Activated B cell treated with CpG ODN at 0.5 μM for 24 hours (primary cell): ENCODE measurements at regions not wholly inside any gene's neighbourhood (a gene's known extent, or its start where the extent isn't known, plus 50 kb on each side); places are given as distances from the start of the nearest gene placed in this dataset.

Experiments
- ATAC-seq: fragments of 200-7000 bp; cut with Tn5 transposase; one replicate; pipeline ENCODE4 v1.10.0; 2021; ENCODE audit warnings: low read depth, mild to moderate bottlenecking, moderate library complexity
- CTCF ChIA-PET: fragments of 350-600 bp; sonication (Branson Sonifier 250); formaldehyde crosslinking; loops from one replicate; lab custom pipeline; 2021; ENCODE audit warnings: antibody characterized with exemption; lab: Charles Lee
- POLR2A ChIA-PET: fragments of 350-600 bp; sonication (Branson Sonifier 250); formaldehyde crosslinking; loops from one replicate; lab custom pipeline; 2021; ENCODE audit warnings: antibody characterized with exemption; lab: Charles Lee
- DNase-seq: peaks from one replicate; pipeline ENCODE4 v3.0.0; 2022
- H3K27ac Mint-ChIP-seq: one replicate; pipeline ENCODE4 v1.8.0; 2020; ENCODE audit warnings: mixed read lengths
- H3K27me3 Mint-ChIP-seq: one replicate; pipeline ENCODE4 v1.8.0; 2021; ENCODE audit warnings: mixed read lengths
- H3K36me3 Mint-ChIP-seq: one replicate; pipeline ENCODE4 v1.8.0; 2021; ENCODE audit warnings: low read depth, mixed read lengths
- H3K4me1 Mint-ChIP-seq: one replicate; pipeline ENCODE4 v1.8.0; 2021; ENCODE audit warnings: mixed read lengths
- H3K4me3 Mint-ChIP-seq: one replicate; pipeline ENCODE4 v1.8.0; 2020; ENCODE audit warnings: mild to moderate bottlenecking, mixed read lengths
- H3K9me3 Mint-ChIP-seq: one replicate; pipeline ENCODE4 v1.8.0; 2020; ENCODE audit warnings: mixed read lengths
- intact Hi-C: fragments of 100-400 bp; cut with micrococcal nuclease; formaldehyde crosslinking; loops from one replicate; pipeline ENCODE4 v1.15.1; 2024
- TF ChIP-seq, protein P1 (sequence below): fragments of 200-600 bp; IDR thresholded peaks from one replicate; pipeline ENCODE4 v1.8.0; 2022; ENCODE audit warnings: antibody characterized with exemption, mild to moderate bottlenecking

DNA sequence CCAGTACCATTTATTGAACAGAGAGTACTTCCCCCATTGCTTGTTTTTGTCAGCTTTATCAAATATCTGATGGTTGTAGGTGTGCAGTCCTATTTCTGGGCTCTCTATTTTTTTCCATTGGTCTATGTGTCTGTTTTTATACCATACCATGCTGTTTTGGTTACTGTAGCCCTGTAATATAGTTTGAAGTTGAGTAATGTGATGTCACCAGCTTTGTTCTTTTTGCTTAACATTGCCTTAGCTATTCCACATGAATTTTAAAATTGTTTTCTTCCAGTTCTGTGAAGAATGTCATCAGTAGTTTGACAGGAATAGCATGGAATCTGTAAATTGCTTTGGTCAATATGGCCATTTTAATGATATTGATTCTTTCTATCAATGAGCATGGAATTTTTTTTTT, 140.5 kb upstream of the RHOBTB1 start:
- ATAC-seq = no peak
- POLR2A ChIA-PET = no interaction called here
- H3K36me3 Mint-ChIP-seq = no peaks in the 10 kb centered on the region

GRCh38 chr10:61081301-61081700, 137.3 kb upstream of the RHOBTB1 start:
- H3K4me1 Mint-ChIP-seq = no peaks in the 10 kb centered on the region
- intact Hi-C loops = no loop called here
- TF ChIP-seq, protein P1, sequence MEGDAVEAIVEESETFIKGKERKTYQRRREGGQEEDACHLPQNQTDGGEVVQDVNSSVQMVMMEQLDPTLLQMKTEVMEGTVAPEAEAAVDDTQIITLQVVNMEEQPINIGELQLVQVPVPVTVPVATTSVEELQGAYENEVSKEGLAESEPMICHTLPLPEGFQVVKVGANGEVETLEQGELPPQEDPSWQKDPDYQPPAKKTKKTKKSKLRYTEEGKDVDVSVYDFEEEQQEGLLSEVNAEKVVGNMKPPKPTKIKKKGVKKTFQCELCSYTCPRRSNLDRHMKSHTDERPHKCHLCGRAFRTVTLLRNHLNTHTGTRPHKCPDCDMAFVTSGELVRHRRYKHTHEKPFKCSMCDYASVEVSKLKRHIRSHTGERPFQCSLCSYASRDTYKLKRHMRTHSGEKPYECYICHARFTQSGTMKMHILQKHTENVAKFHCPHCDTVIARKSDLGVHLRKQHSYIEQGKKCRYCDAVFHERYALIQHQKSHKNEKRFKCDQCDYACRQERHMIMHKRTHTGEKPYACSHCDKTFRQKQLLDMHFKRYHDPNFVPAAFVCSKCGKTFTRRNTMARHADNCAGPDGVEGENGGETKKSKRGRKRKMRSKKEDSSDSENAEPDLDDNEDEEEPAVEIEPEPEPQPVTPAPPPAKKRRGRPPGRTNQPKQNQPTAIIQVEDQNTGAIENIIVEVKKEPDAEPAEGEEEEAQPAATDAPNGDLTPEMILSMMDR = no peak
- peaks cover 10% of the 10 kb centered on the region for H3K27me3 Mint-ChIP-seq
- ATAC-seq (no peak), DNase-seq (no peak)
- POLR2A ChIA-PET = no interaction called here
- H3K4me3 Mint-ChIP-seq = no peak overlapping the region
- no peaks in the 10 kb centered on the region for H3K36me3 Mint-ChIP-seq
- peaks cover 5% of the 10 kb centered on the region for H3K9me3 Mint-ChIP-seq
- H3K27ac Mint-ChIP-seq = no peak overlapping the region
- CTCF ChIA-PET = no interaction called here

More for the DNA sequence above, 140.5 kb upstream of the RHOBTB1 start:
- Mint-ChIP-seq H3K4me1 (no peaks in the 10 kb centered on the region), H3K9me3 (peaks cover 5% of the 10 kb centered on the region), H3K27ac (no peak overlapping the region), H3K4me3 (no peak overlapping the region), H3K27me3 (peaks cover 14% of the 10 kb centered on the region)
- DNase-seq = no peak
- CTCF ChIA-PET = no interaction called here
- TF ChIP-seq, protein P1 = no peak
- intact Hi-C loops = no loop called here

GRCh38 chr10:61078542-61079275, 134.7 kb upstream of the RHOBTB1 start:
- CTCF ChIA-PET = no interaction called here

DNA sequence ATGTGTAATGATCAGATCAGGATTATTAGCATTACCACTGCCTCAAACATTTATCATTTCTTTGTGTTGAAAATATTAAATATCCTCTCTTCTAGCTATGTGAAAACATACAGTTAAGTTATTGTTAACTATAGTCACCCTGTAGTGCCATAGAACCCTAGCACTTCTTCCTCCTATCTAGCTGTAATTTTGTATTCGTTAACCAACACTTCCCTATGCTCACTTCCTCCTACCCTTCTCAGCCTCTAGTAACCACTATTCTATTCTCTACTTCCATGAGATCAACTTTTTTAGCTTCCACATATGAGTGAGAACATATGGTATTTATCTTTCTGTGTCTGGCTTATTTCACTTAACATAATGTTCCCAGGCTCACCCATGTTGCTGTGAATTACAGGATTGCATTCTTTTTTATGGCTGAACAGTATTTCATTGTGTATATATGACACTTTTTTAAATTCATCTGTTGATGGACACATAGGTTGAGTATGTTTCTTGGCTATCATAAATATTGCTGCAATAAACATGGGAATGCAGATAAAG, 132.7 kb upstream of the RHOBTB1 start:
- no peak overlapping the region for H3K4me3 Mint-ChIP-seq
- no peaks in the 10 kb centered on the region for H3K36me3 Mint-ChIP-seq
- intact Hi-C loops = no loop called here

More at GRCh38 chr10:61078542-61079275, 134.7 kb upstream of the RHOBTB1 start:
- H3K36me3 Mint-ChIP-seq = no peaks in the 10 kb centered on the region
- no peak overlapping the region for H3K4me3 Mint-ChIP-seq
- TF ChIP-seq, protein P1 = no peak
- no peak overlapping the region for H3K27ac Mint-ChIP-seq
- POLR2A ChIA-PET = interaction anchor here (0.7 kb wide), 1 partner anchor 57 kb away, joined by 3 read pairs; no protein-coding TSS in a partner anchor
- no peak for ATAC-seq
- H3K4me1 Mint-ChIP-seq = no peaks in the 10 kb centered on the region
- no peaks in the 10 kb centered on the region for H3K9me3 Mint-ChIP-seq
- intact Hi-C loops = no loop called here
- DNase-seq = no peak
- peaks cover 3% of the 10 kb centered on the region for H3K27me3 Mint-ChIP-seq

GRCh38 chr10:61073391-61073790, 129.4 kb upstream of the RHOBTB1 start:
- H3K27ac Mint-ChIP-seq = no peak overlapping the region
- CTCF ChIA-PET = no interaction called here
- DNase-seq = no peak
- no peaks in the 10 kb centered on the region for H3K9me3 Mint-ChIP-seq
- intact Hi-C loops = no loop called here
- POLR2A ChIA-PET = no interaction called here
- no peak for ATAC-seq
- no peaks in the 10 kb centered on the region for H3K27me3 Mint-ChIP-seq
- H3K4me3 Mint-ChIP-seq = no peak overlapping the region
- TF ChIP-seq, protein P1 = no peak
- H3K36me3 Mint-ChIP-seq = no peaks in the 10 kb centered on the region
- no peaks in the 10 kb centered on the region for H3K4me1 Mint-ChIP-seq

More for the DNA sequence above, 132.7 kb upstream of the RHOBTB1 start:
- Mint-ChIP-seq H3K4me1 (no peaks in the 10 kb centered on the region), H3K27ac (no peak overlapping the region), H3K9me3 (no peaks in the 10 kb centered on the region), H3K27me3 (no peaks in the 10 kb centered on the region)
- ATAC-seq = no peak
- ChIA-PET POLR2A (no interaction called here), CTCF (no interaction called here)
- DNase-seq = no peak
- TF ChIP-seq, protein P1 = no peak
